Uterus (tissue), 3 donors: ENCODE measurements at regions not wholly inside any gene's neighbourhood (a gene's known extent, or its start where the extent isn't known, plus 50 kb on each side); places are given as distances from the start of the nearest gene placed in this dataset.

Experiments
- DNase-seq, 2 donors: peaks; one replicate each; pipeline ENCODE4 v3.0.0-alpha.2; 2019 to 2020
- H3K27ac ChIP-seq, 2 donors: fragments of 200-600 bp; sonication (generic); 1 replicate in 1 of 2; 2 replicates in 1 of 2; pipeline ENCODE4 v1.5.1; 2016 to 2018
- H3K27me3 ChIP-seq, 2 donors: fragments of 200-600 bp; sonication (generic); one replicate each; pipeline ENCODE4 v1.5.1; 2018 to 2019; ENCODE audit warnings: control low read depth in 1 of 2
- H3K36me3 ChIP-seq, 2 donors: fragments of 200-600 bp; sonication (generic); one replicate each; pipeline ENCODE4 v1.5.1; 2019; ENCODE audit warnings: control low read depth in 1 of 2
- H3K4me1 ChIP-seq, 2 donors: fragments of 200-600 bp; sonication (generic); one replicate each; pipeline ENCODE4 v1.5.1; 2018 to 2019; ENCODE audit warnings: control low read depth in 1 of 2
- H3K4me3 ChIP-seq, 2 donors: fragments of 200-600 bp; sonication (generic); 1 replicate in 1 of 2; 2 replicates in 1 of 2; pipeline ENCODE4 v1.5.1; 2018 to 2019; ENCODE audit warnings: mild to moderate bottlenecking in 1 of 2
- H3K9me3 ChIP-seq, 2 donors: fragments of 200-600 bp; sonication (generic); one replicate each; pipeline ENCODE4 v1.5.1; 2019; ENCODE audit warnings: control low read depth in 1 of 2
- CTCF ChIP-seq, 4 experiments: fragments of 200-600 bp in 2 of 4; fragments of 450-650 bp in 2 of 4; sonication (generic) in 2 of 4; IDR thresholded peaks; one replicate each; pipeline ENCODE4 v1.5.1; 2016 to 2019; ENCODE audit warnings: antibody characterized with exemption in 4 of 4, mild to moderate bottlenecking in 2 of 4, moderate library complexity in 1 of 4
- POLR2A ChIP-seq, 2 donors: fragments of 450-650 bp; IDR thresholded peaks; one replicate each; pipeline ENCODE4 v1.6.1; 2016; ENCODE audit warnings: antibody characterized with exemption in 2 of 2, mild to moderate bottlenecking in 1 of 2, moderate library complexity in 1 of 2
- intact Hi-C: fragments of 100-400 bp; cut with DNase I; formaldehyde crosslinking; loops from one replicate; pipeline ENCODE4 v1.15.1; 2023; ENCODE audit warnings: low total_unique reads
- donor health status: DM: yes; HTN: yes; CAD: no.

DNA sequence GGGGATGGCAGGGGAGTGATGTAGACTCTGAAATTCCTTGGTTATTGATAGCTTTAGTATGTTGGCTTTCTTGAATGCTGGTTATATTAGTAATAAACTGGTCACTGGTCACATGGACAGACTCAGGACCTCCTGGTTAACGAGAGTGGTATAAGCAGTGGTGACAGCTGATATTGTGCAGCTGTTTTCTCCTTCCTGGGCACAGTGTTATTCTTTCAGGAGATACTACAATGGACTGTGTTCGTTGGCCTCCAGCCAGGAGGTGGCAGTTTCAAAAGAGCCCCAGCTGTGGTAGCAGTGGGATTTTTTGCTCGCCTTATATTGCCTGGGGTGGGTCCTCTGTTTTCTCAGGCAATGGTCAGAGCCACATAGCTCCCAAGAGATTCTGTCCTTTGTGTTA, 181.6 kb upstream of the RBMS3 start:
- no peaks in the 10 kb centered on the region for H3K27me3 ChIP-seq
- H3K27ac ChIP-seq: no peak overlapping the region
- intact Hi-C loops: no loop called here
- no peak overlapping the region for H3K4me3 ChIP-seq
- no peaks in the 10 kb centered on the region for H3K36me3 ChIP-seq
- TF ChIP-seq CTCF (IDR thresholded peaks at IDR 0.05) (no peak), POLR2A (IDR thresholded peaks at IDR 0.05) (no peak)
- H3K9me3 ChIP-seq: no peaks in the 10 kb centered on the region
- H3K4me1 ChIP-seq: no peaks in the 10 kb centered on the region
- no peak for DNase-seq

DNA sequence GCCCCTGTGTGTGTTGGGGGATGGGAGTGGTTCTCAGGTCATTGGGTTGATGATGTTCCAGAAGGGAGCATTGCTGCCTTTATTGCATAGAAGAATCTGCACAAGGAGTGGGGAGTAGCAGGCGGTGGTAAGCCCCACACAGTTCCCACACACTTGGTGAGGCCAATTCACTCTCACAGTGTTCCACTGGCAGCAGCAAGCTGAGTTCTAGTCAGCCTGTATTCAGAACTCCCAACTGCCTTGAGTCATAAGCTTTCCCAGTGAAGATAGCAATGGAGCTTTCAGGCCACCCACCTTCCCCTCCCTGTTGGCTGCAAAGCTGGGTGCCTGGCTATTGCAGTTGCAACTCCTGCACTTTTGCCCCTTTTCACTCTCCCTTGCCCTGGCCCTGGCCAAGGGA, 181.1 kb upstream of the RBMS3 start:
- TF ChIP-seq CTCF (IDR thresholded peaks at IDR 0.05) (no peak), POLR2A (IDR thresholded peaks at IDR 0.05) (no peak)
- H3K4me1 ChIP-seq: no peaks in the 10 kb centered on the region
- intact Hi-C loops: no loop called here

DNA sequence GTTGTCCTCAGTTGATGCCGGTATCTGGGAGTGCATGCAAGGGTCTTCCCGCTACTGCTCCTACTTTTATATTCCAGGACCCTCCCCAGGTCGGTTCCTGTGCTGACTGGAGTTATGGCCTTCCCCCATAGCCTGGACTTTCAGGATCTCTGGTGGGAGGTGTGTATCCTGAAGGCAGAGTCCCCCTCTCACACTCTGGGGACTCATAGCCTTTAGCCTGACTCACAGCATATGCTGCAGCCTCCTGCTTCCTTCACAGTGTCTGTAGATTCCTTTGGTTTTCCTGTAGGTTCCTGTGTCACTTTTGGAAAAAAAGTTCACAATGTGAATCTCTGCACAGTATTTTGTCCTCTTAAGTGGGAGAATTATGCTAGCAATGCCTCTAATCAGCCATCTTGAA, 180.6 kb upstream of the RBMS3 start:
- intact Hi-C loops: no loop called here
- no peaks in the 10 kb centered on the region for H3K27me3 ChIP-seq
- H3K9me3 ChIP-seq: no peaks in the 10 kb centered on the region
- TF ChIP-seq POLR2A (IDR thresholded peaks at IDR 0.05): no peak
- TF ChIP-seq CTCF (IDR thresholded peaks at IDR 0.05): no peak
- no peaks in the 10 kb centered on the region for H3K4me1 ChIP-seq
- no peak overlapping the region for H3K27ac ChIP-seq
- no peak overlapping the region for H3K4me3 ChIP-seq
- no peak for DNase-seq
- no peaks in the 10 kb centered on the region for H3K36me3 ChIP-seq

More for the DNA sequence above, 181.1 kb upstream of the RBMS3 start:
- Histone ChIP-seq H3K36me3 (no peaks in the 10 kb centered on the region), H3K27me3 (no peaks in the 10 kb centered on the region), H3K9me3 (no peaks in the 10 kb centered on the region), H3K27ac (no peak overlapping the region), H3K4me3 (no peak overlapping the region)
- no peak for DNase-seq

DNA sequence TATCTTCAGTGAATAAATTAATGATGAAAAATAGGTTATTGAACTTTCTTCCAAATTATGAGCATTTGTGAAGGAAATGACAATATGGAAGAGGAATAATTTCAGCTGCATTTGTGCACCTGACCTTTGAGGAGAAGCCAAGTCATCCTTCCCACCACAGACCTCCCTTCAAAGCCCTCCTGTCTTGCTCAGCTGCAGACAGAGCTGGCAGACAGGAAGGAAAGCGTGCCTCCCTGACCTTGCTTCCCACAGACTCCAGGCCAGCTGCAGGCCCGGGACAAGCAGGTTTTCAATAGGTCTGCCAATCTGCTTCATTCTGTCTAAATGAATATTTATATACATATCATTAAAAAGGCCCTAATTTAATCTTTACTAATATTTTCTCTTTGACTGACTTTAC, 152.9 kb upstream of the RBMS3 start:
- intact Hi-C loops: no loop called here
- H3K36me3 ChIP-seq: no peaks in the 10 kb centered on the region
- H3K9me3 ChIP-seq: no peaks in the 10 kb centered on the region
- TF ChIP-seq POLR2A (IDR thresholded peaks at IDR 0.05) (no peak), CTCF (IDR thresholded peaks at IDR 0.05) (no peak)
- H3K4me3 ChIP-seq: no peak overlapping the region
- H3K27ac ChIP-seq: no peak overlapping the region
- no peaks in the 10 kb centered on the region for H3K27me3 ChIP-seq
- H3K4me1 ChIP-seq: no peaks in the 10 kb centered on the region
- no peak for DNase-seq

DNA sequence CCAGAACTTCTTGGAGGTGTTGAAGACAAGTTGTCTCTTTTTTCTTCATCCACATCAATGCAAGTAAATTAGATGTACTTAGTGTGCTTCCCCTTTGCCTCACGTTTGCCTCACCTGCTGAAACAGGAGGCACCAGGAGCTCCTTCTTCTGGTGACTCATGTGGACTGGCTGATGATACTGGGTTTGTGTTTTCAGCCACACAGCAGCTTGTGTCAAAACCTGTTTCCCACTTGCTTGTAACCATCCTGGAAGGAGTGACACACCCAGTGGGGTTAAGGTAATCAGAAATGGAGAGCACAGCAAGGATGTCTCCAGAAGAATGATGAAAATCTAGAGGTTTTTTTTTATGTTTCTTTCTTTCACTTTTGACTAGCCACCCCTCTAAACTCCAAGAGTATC, 143.3 kb upstream of the RBMS3 start:
- no peak for DNase-seq
- Histone ChIP-seq H3K9me3 (no peaks in the 10 kb centered on the region), H3K27ac (no peak overlapping the region), H3K27me3 (no peaks in the 10 kb centered on the region), H3K4me1 (peaks cover 0 to 8% of the 10 kb centered on the region in 2 donors), H3K36me3 (no peaks in the 10 kb centered on the region), H3K4me3 (no peak overlapping the region)
- intact Hi-C loops: no loop called here
- TF ChIP-seq POLR2A (IDR thresholded peaks at IDR 0.05): no peak
- TF ChIP-seq CTCF (IDR thresholded peaks at IDR 0.05): no peak
